BLaER1 treated with 17β-estradiol and CSF1 and Interleukin-3, amounts not matched to agents 10 nM and 100 nM (cell line): ENCODE measurements at regions not wholly inside any gene's neighbourhood (a gene's known extent, or its start where the extent isn't known, plus 50 kb on each side); places are given as distances from the start of the nearest gene placed in this dataset.
"Not testable (repeated sequence)": the region's sequence is repeated elsewhere in the genome, so short reads cannot be mapped to it uniquely, and the experiment has no call there.

Source experiments
- H3K27ac ChIP-seq, 11 experiments: shearing (Covaris generic); formaldehyde crosslinking; 2 replicates each; pipeline ENCODE4 v1.8.1; 2022
- H3K27me3 ChIP-seq, 11 experiments: shearing (Covaris generic); formaldehyde crosslinking; 2 replicates each; pipeline ENCODE4 v1.8.1; 2022
- H3K36me3 ChIP-seq, 11 experiments: shearing (Covaris generic); formaldehyde crosslinking; 2 replicates each; pipeline ENCODE4 v1.8.1; 2022
- H3K4me1 ChIP-seq, 10 experiments: shearing (Covaris generic); formaldehyde crosslinking; 2 replicates each; pipeline ENCODE4 v1.8.1; 2022
- H3K4me2 ChIP-seq, 11 experiments: shearing (Covaris generic); formaldehyde crosslinking; 2 replicates each; pipeline ENCODE4 v1.8.1; 2022
- H3K4me3 ChIP-seq, 10 experiments: shearing (Covaris generic); formaldehyde crosslinking; 2 replicates each; pipeline ENCODE4 v1.8.1; 2022
- H3K9ac ChIP-seq, 11 experiments: shearing (Covaris generic); formaldehyde crosslinking; 2 replicates each; pipeline ENCODE4 v1.8.1; 2022
- H3K9me3 ChIP-seq, 11 experiments: shearing (Covaris generic); formaldehyde crosslinking; replicated peaks in 1 of 11; 2 replicates each; pipeline ENCODE4 v1.8.1; 2022
- H4K20me1 ChIP-seq, 11 experiments: shearing (Covaris generic); formaldehyde crosslinking; 2 replicates each; pipeline ENCODE4 v1.8.1; 2022
- Cebpa-rat ChIP-seq, 11 experiments: shearing (Covaris generic); IDR thresholded peaks; 2 replicates each; pipeline ENCODE4 v1.8.1; 2022

GRCh38 chr2:64809216-64809615 is 155.5 kb upstream of the SERTAD2 start:
- Histone ChIP-seq H3K9ac (no peak overlapping the region), H3K9me3 (no peaks in the 10 kb centered on the region), H3K4me2 (no peak overlapping the region), H3K36me3 (no peaks in the 10 kb centered on the region), H4K20me1 (no peaks in the 10 kb centered on the region), H3K4me3 (no peak overlapping the region), H3K27me3 (no peaks in the 10 kb centered on the region), H3K4me1 (peaks cover 0 to 46% (median 11%) of the 10 kb centered on the region in 10 experiments; a peak in 17 of 20 replicates), H3K27ac (no peak overlapping the region)
- TF ChIP-seq Cebpa-rat (IDR thresholded peaks at IDR 0.05): no peak

GRCh38 chr2:64812285-64812684 is 158.6 kb upstream of the SERTAD2 start:
- no peak for TF ChIP-seq Cebpa-rat (IDR thresholded peaks at IDR 0.05)
- peak overlapping the region in 4 of 11 experiments; percentile 3 to 61 (median 50); a peak in 7 of 22 replicates for H3K27ac ChIP-seq
- no peak overlapping the region for H3K9ac ChIP-seq
- H3K4me1 ChIP-seq: peaks cover 0 to 34% (median 11%) of the 10 kb centered on the region in 10 experiments; a peak in 17 of 20 replicates
- no peaks in the 10 kb centered on the region for H3K36me3 ChIP-seq
- no peaks in the 10 kb centered on the region for H4K20me1 ChIP-seq
- H3K9me3 ChIP-seq: no peaks in the 10 kb centered on the region
- no peak overlapping the region for H3K4me3 ChIP-seq
- H3K4me2 ChIP-seq: peak overlapping the region; percentile 24 to 76 (median 55)
- no peaks in the 10 kb centered on the region for H3K27me3 ChIP-seq

GRCh38 chr2:64814007-64814406 is 160.3 kb upstream of the SERTAD2 start:
- TF ChIP-seq Cebpa-rat (IDR thresholded peaks at IDR 0.05): no peak
- H3K4me2 ChIP-seq: no peak overlapping the region
- H3K27me3 ChIP-seq: no peaks in the 10 kb centered on the region
- no peak overlapping the region for H3K27ac ChIP-seq
- H3K36me3 ChIP-seq: no peaks in the 10 kb centered on the region
- no peak overlapping the region for H3K9ac ChIP-seq
- no peaks in the 10 kb centered on the region for H4K20me1 ChIP-seq
- H3K4me3 ChIP-seq: no peak overlapping the region
- peaks cover 6 to 22% (median 12%) of the 10 kb centered on the region in 10 experiments; a peak in 18 of 20 replicates for H3K4me1 ChIP-seq
- H3K9me3 ChIP-seq: no peaks in the 10 kb centered on the region

GRCh38 chr2:64816526-64816925 is 162.8 kb upstream of the SERTAD2 start:
- not testable (repeated sequence) for H3K4me2 ChIP-seq, H3K9ac ChIP-seq, H3K4me3 ChIP-seq, H4K20me1 ChIP-seq, H3K27me3 ChIP-seq, H3K36me3 ChIP-seq, H3K27ac ChIP-seq, H3K9me3 ChIP-seq
- H3K4me1 ChIP-seq: peaks cover 13 to 32% (median 19%) of the 10 kb centered on the region in 10 experiments

- peaks cover 8 to 23% (median 13%) of the 10 kb centered on the region in 10 experiments for H3K4me1 ChIP-seq
- no peak overlapping the region for H3K4me2 ChIP-seq
- H3K27me3 ChIP-seq: no peaks in the 10 kb centered on the region
- H4K20me1 ChIP-seq: no peaks in the 10 kb centered on the region
- no peaks in the 10 kb centered on the region for H3K9me3 ChIP-seq
- no peak overlapping the region for H3K9ac ChIP-seq
- no peak overlapping the region for H3K4me3 ChIP-seq
- H3K27ac ChIP-seq: no peak overlapping the region
- no peaks in the 10 kb centered on the region for H3K36me3 ChIP-seq
- no peak for TF ChIP-seq Cebpa-rat (IDR thresholded peaks at IDR 0.05)
Measured at GRCh38 chr2:64817453-64817852, 163.7 kb upstream of the SERTAD2 start.

DNA sequence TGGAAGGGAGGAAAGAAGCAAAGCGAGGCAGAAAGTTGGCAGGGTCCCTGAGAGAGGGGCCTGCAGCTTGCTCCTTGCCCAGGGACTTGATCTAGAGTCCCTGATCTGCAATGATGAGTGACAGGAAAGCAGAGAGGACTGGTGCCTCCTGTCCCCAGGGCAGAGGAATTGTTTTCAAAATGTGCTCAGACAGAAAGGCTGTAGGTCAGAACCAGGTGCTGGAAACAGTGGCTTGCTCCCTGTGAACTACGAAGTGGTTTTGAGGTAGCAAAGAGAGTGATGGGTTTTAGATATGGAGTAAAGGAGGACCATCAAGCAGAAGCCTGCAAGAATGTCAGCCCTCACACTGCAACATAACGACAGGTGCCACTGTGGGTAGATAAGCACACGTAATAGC is 164.9 kb upstream of the SERTAD2 start:
- Histone ChIP-seq H4K20me1 (no peaks in the 10 kb centered on the region), H3K27me3 (no peaks in the 10 kb centered on the region), H3K36me3 (no peaks in the 10 kb centered on the region), H3K4me3 (no peak overlapping the region), H3K9ac (no peak overlapping the region), H3K27ac (no peak overlapping the region), H3K4me2 (peak overlapping the region in 2 of 11 experiments; percentile 39 to 48; a peak in 1 of 22 replicates), H3K9me3 (no peaks in the 10 kb centered on the region), H3K4me1 (peaks cover 7 to 20% (median 12%) of the 10 kb centered on the region in 10 experiments; a peak in 18 of 20 replicates)
- TF ChIP-seq Cebpa-rat (IDR thresholded peaks at IDR 0.05): no peak

- Histone ChIP-seq H3K27ac (no peak overlapping the region), H3K9me3 (no peaks in the 10 kb centered on the region), H3K4me2 (peak overlapping the region in 10 of 11 experiments; percentile 8 to 56 (median 42); a peak in 18 of 22 replicates), H3K9ac (no peak overlapping the region), H3K36me3 (no peaks in the 10 kb centered on the region), H4K20me1 (no peaks in the 10 kb centered on the region), H3K27me3 (no peaks in the 10 kb centered on the region), H3K4me3 (no peak overlapping the region), H3K4me1 (peaks cover 7 to 21% (median 12%) of the 10 kb centered on the region in 10 experiments; a peak in 18 of 20 replicates)
- no peak for TF ChIP-seq Cebpa-rat (IDR thresholded peaks at IDR 0.05)
Measured at GRCh38 chr2:64819361-64819760, 165.6 kb upstream of the SERTAD2 start.

DNA sequence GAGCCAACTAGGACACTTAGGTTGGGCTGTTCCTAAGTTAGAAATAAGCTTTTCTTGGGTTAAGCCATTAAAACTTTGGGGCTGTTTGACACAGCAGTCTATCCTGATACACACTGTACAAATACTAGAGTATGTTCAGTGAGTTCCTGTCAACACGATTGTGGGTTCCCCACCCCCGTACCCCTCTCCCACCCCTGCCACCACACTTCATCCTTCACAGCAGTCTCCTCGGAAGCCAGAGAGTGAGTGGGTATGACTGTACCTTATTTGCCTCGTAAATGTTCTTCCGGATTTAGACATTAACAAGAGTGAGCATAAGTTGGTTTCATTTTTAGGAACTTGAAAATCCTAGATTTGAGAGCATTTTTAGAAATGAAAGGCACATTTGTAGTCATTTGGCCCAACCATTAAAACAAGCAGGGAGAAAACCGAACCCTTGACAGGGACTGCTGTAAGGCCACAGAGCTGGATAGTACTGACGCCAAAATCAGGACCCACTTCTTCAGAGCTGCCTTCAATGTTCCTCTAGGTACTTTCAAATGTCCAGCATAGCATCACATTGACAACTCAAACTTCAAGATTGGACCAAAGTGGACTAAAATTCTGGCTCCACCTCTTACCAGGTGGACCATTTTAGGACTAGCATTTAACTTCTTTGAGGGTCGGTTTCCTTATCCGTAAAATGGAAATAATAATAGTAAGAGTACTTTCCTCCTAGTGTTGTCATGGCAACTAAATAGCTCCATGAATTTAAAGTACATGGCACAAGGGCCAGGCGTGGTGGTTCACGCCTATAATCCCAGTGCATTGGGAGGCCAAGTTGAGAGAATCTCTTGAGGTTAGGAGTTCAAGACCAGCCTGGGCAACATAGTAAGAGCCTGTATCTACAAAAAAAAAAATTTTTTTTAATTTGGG is 166.3 kb upstream of the SERTAD2 start:
- Histone ChIP-seq H3K9ac (no peak overlapping the region), H3K27ac (no peak overlapping the region), H3K36me3 (no peaks in the 10 kb centered on the region), H3K4me1 (peaks cover 7 to 21% (median 12%) of the 10 kb centered on the region in 10 experiments; a peak in 18 of 20 replicates), H3K4me3 (no peak overlapping the region), H4K20me1 (no peaks in the 10 kb centered on the region), H3K4me2 (peak overlapping the region in 10 of 11 experiments; percentile 8 to 56 (median 42); a peak in 17 of 22 replicates), H3K9me3 (no peaks in the 10 kb centered on the region), H3K27me3 (no peaks in the 10 kb centered on the region)
- no peak for TF ChIP-seq Cebpa-rat (IDR thresholded peaks at IDR 0.05)

- Histone ChIP-seq H3K4me2 (no peak overlapping the region), H3K4me1 (peaks cover 7 to 22% (median 14%) of the 10 kb centered on the region in 10 experiments; a peak in 18 of 20 replicates), H3K9ac (no peak overlapping the region), H3K27ac (no peak overlapping the region), H3K27me3 (no peaks in the 10 kb centered on the region), H3K9me3 (no peaks in the 10 kb centered on the region), H3K4me3 (no peak overlapping the region), H3K36me3 (no peaks in the 10 kb centered on the region), H4K20me1 (no peaks in the 10 kb centered on the region)
- no peak for TF ChIP-seq Cebpa-rat (IDR thresholded peaks at IDR 0.05)
Measured at GRCh38 chr2:64820901-64821300, 167.2 kb upstream of the SERTAD2 start.
